Mesenteric fat pad (tissue), 1 donor: ENCODE measurements at regions not wholly inside any gene's neighbourhood (a gene's known extent, or its start where the extent isn't known, plus 50 kb on each side); places are given as distances from the start of the nearest gene placed in this dataset.

Experiments
- DNase-seq: peaks from one replicate; pipeline ENCODE4 v3.0.0-alpha.2; 2020; ENCODE audit warnings: low spot score
- donor health status: DM: yes; HTN: yes; CAD: no.

- DNase-seq: no peak
Measured at GRCh38 chr11:23995891-23996290, 501.0 kb upstream of the LUZP2 start.

GRCh38 chr11:23997356-23997755 lies 499.5 kb upstream of the LUZP2 start:
- no peak for DNase-seq

GRCh38 chr11:24005202-24005876 lies 491.5 kb upstream of the LUZP2 start:
- no peak for DNase-seq

- no peak for DNase-seq
Measured at GRCh38 chr11:24043842-24044241, 453.0 kb upstream of the LUZP2 start.

GRCh38 chr11:24046731-24047130 lies 450.1 kb upstream of the LUZP2 start:
- DNase-seq: no peak

GRCh38 chr11:24056051-24056450 lies 440.8 kb upstream of the LUZP2 start:
- no peak for DNase-seq

- DNase-seq: no peak
Measured at GRCh38 chr11:24060125-24060524, 436.7 kb upstream of the LUZP2 start.

GRCh38 chr11:24064309-24064903 lies 432.4 kb upstream of the LUZP2 start:
- DNase-seq: no peak

- DNase-seq: no peak
Measured at GRCh38 chr11:24068197-24068596, 428.7 kb upstream of the LUZP2 start.

- no peak for DNase-seq
Measured at GRCh38 chr11:24070435-24070834, 426.4 kb upstream of the LUZP2 start.

GRCh38 chr11:24078018-24078417 lies 418.8 kb upstream of the LUZP2 start:
- no peak for DNase-seq

- DNase-seq: no peak
Measured at GRCh38 chr11:24082241-24082640, 414.6 kb upstream of the LUZP2 start.

- no peak for DNase-seq
Measured at GRCh38 chr11:24082860-24083259, 414.0 kb upstream of the LUZP2 start.

GRCh38 chr11:24084956-24085355 lies 411.9 kb upstream of the LUZP2 start:
- DNase-seq: no peak

- no peak for DNase-seq
Measured at GRCh38 chr11:24086921-24087320, 409.9 kb upstream of the LUZP2 start.

GRCh38 chr11:24091594-24091993 lies 405.3 kb upstream of the LUZP2 start:
- DNase-seq: no peak

- no peak for DNase-seq
Measured at GRCh38 chr11:24093375-24093774, 403.5 kb upstream of the LUZP2 start.

- DNase-seq: no peak
Measured at GRCh38 chr11:24108609-24109008, 388.2 kb upstream of the LUZP2 start.

GRCh38 chr11:24122291-24122690 lies 374.6 kb upstream of the LUZP2 start:
- DNase-seq: no peak

- DNase-seq: no peak
Measured at GRCh38 chr11:24124876-24125275, 372.0 kb upstream of the LUZP2 start.

- DNase-seq: no peak
Measured at GRCh38 chr11:24131698-24132097, 365.2 kb upstream of the LUZP2 start.

GRCh38 chr11:24132471-24132870 lies 364.4 kb upstream of the LUZP2 start:
- DNase-seq: no peak

GRCh38 chr11:24134879-24135589 lies 361.8 kb upstream of the LUZP2 start:
- DNase-seq: no peak
